HG03064 (cell line): ENCODE measurements at regions not wholly inside any gene's neighbourhood (a gene's known extent, or its start where the extent isn't known, plus 50 kb on each side); places are given as distances from the start of the nearest gene placed in this dataset.
"Not testable (repeated sequence)": the region's sequence is repeated elsewhere in the genome, so short reads cannot be mapped to it uniquely, and the experiment has no call there.

Experiments used
- ATAC-seq: cut with Tn5 transposase; IDR thresholded peaks from one replicate; pipeline ENCODE4 v1.9.1; 2021; ENCODE audit warnings: low read depth; ENCODE audit not compliant: unreplicated experiment

- ATAC-seq, result no peak
These were observed 630.5 kb downstream of the TDRD15 start for GRCh38 chr2:21754164-21754788.

GRCh38 chr2:21757805-21758430 is 634.1 kb downstream of the TDRD15 start:
- no peak for ATAC-seq

DNA sequence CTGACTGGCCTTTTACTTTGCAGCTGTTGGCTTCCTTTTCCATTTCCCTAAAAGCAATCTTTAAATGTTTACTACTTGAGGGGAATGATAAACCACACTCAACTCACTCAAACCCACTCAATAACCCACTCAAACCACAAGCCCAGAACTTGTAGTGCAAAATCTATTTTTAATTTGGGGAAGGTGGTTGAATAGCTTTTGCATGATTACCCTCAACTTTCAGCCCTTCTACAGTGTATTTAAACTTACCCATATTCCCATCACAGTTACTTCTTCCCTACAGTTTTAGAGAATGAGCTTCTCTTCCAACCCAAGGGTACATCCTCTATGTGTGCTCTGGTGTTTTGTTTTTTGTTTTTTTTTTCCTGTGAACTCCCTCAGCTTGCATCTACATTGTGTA is 636.1 kb downstream of the TDRD15 start:
- no peak for ATAC-seq

DNA sequence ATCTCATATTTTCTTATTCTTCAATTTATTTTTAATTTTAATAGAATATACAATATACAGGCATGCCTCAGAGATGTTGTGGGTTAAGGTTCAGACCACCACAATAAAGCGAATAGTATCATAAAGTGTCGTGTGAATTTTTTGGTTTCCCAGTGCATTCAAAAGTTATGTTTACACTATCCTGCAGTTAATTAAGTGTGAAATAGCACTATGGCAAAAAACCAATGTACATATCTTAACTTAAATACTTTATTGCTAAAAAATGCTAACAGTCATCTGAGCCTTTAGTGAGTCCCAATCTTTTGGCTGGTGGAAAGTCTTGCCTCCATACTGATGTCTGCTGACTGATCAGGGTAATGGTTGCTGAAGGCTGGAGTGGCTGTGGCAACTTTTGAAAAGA is 637.6 kb downstream of the TDRD15 start:
- ATAC-seq, result no peak

DNA sequence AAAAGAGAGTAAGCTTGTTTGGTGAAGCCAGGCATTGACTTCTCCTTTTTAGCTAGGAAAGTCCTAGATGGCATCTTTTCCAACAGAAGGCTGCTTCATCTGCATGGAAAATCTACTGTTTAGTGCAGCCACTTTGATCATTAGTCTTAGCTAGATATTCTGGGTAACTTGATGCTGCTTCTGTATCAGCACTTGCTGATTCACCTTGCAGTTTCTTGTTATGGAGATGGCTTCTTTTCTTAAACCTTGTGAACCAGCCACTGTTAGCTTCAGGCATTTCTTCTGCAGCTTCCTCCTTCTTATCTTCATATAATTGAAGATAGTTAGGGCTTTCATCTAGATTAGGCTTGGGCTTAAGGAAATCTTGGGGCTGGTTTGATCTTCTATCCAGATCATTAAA is 639.7 kb downstream of the TDRD15 start:
- ATAC-seq, result no peak

DNA sequence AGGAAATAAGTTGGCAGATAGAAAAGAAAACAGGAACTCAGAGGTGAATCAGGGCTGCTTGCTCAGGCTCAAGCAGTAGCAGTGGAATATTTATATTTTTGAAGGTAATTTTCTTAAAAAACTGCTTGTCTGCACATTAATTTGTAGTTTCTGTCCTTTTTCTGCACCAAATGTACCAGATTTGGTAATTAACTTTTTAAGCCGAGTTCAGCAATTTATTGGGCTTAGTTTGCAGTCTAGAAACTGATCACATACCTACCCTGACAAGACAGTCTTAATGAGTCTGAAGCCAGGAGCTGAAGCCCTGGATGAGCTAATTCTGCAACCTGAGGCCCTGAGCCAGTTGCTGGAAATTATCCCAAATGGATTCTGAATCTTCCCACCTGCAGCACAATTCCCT is 647.0 kb downstream of the TDRD15 start:
- ATAC-seq, result no peak

DNA sequence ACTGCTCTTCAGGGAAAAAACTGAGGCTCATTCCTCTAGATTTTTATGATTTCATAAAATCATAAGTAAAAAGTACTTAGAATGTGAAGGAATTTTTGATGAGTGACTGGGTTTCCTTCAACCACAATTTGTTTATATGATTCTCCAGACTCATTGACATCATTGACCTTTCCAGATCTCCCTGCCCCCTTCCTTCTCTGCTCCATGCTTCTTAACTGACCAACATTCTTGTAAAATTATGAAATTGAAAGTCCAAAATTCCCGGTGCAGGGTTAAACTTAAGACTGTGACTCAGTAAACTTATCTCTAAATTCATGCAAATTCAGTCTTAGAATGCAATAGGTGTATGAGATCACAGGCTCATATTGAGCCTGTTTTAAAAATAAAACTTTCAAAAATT is 648.9 kb downstream of the TDRD15 start:
- no peak for ATAC-seq

GRCh38 chr2:21773168-21773567 is 649.4 kb downstream of the TDRD15 start:
- ATAC-seq, result no peak

- no peak for ATAC-seq
These were observed 651.1 kb downstream of the TDRD15 start for GRCh38 chr2:21774691-21775368.

DNA sequence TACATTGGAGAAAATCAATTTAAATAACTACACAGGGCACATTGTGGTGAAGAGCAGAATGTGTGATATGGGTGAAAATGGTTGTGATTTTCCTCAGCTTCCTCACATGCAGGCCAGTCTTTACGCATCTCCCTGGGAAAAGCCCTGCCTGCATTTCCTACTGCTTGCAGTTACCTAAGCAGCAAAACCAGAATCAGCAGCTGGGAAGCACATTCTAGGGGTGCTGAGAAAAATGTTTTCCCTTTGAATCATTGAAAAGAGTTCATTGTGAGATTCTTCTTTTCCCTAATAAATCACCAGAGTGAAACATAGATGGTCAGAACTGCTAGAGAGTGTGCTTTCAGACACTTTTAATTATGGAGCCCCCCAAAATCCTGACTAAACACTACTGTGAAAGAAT is 656.0 kb downstream of the TDRD15 start:
- ATAC-seq, result no peak

GRCh38 chr2:21781962-21782361 is 658.2 kb downstream of the TDRD15 start:
- no peak for ATAC-seq

GRCh38 chr2:21782866-21783265 is 659.1 kb downstream of the TDRD15 start:
- no peak for ATAC-seq

- no peak for ATAC-seq
These were observed 664.2 kb downstream of the TDRD15 start for GRCh38 chr2:21787941-21788340.

- ATAC-seq, result not testable (repeated sequence)
These were observed 666.5 kb downstream of the TDRD15 start for GRCh38 chr2:21790311-21790710.

- no peak for ATAC-seq
These were observed 668.8 kb downstream of the TDRD15 start for GRCh38 chr2:21792571-21792970.

- no peak for ATAC-seq
These were observed 669.7 kb downstream of the TDRD15 start for GRCh38 chr2:21793461-21793860.

GRCh38 chr2:21794611-21795010 is 670.8 kb downstream of the TDRD15 start:
- ATAC-seq, result no peak

DNA sequence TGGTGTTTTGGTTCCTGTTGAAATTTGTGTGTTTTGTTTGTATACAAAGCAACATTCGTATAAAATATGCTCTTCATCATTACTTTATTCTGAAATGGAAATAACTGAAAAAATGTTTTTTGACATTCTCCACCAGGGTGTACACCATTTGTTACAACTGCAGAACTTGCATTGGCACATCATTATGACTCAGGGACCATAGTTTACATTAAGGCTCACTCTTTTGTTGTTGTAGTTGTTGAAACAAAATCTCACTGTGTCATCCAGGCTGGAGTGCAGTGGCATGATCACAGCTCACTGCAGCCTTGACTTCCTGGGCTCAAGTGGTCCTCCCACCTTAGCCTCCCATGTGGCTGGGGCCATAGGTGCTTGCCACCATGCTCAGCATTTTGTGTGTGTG is 676.6 kb downstream of the TDRD15 start:
- ATAC-seq, result no peak

GRCh38 chr2:21803550-21803949 is 679.8 kb downstream of the TDRD15 start:
- no peak for ATAC-seq

DNA sequence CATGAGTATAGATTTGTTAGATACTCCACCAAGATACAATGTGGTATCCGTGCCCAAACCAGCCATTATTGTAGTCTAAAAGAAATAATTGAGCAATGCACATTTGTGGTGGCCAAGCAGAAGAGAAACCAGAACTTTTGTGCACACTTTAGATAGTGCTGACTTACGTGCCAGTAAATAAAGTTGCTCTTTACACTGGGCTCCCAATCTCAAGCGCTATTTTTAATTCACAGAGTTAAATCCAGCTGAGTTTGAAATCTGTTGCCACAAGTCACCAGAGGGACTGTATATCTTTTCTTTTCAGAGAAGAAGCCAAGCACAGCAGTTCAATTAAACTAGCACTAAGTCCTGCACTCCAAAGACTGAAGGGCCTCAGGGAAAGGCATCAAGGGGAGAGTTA is 680.4 kb downstream of the TDRD15 start:
- ATAC-seq, result no peak

DNA sequence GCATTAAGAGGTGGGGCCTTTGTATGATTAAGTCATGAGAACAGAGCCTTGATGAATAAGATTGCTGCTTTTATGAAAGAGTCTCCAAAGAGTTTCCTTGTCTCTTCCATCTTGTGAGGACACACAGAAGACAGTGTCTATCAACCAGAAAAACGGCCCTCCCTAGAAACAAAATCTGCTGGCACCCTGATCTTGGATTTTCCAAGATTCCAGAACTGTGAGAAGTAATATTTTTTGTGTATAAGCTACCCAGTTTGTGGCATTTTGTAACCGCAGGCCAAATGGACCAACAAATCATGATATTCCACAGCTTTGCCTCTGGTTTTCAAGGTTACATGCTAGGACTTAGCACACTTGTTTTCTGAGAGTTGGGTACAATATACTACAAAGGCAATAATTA is 687.8 kb downstream of the TDRD15 start:
- no peak for ATAC-seq

DNA sequence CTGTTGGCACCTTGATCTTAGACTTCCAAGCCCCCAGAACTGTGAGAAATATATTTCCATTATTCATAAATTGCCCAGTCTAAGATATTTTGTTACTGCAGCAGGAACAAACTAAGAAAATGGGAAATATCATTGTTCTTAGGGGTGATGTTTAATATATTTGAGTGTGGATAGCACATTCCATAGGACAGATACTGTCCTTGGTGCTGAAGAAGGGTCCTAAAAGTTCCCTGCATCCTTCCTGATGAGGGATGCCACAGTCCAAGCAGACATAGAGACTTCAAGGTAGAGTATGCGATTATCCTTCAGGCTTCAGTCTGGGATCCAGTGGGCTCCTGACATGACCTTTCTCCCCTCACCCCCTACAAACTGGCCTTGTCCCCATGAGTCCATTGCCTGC is 689.0 kb downstream of the TDRD15 start:
- no peak for ATAC-seq
